GM20000 (cell line): ENCODE measurements at regions not wholly inside any gene's neighbourhood (a gene's known extent, or its start where the extent isn't known, plus 50 kb on each side); places are given as distances from the start of the nearest gene placed in this dataset.

ENCODE experiments used
- DNase-seq: peaks from one replicate; pipeline ENCODE4 v3.0.0; 2012; ENCODE audit warnings: low spot score
- CTCF ChIP-seq: IDR thresholded peaks from 2 replicates; pipeline ENCODE4 v1.5.1; 2012; ENCODE audit warnings: mild to moderate bottlenecking, control low read depth; ENCODE audit errors: extremely low read depth, missing control alignments

DNA sequence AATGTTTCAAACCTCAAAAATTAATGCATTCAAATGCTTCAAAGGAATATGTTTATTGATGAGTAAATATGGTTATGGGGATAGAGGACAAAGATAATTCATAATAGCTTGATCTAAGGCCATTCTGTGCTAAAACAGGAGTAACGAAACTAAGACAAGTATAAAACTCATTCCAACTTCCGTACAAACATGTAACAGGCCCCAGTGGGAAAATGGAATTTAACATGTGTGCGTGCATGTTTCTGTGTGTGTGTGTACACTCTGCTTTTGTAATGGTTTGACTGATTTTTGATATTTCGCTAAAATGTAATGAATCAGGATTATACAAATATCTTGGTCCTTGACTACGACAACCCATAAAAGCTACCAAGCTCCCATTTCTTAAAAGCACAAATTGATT is 91.0 kb downstream of the KLF12 start:
- TF ChIP-seq CTCF, result no peak
- no peak for DNase-seq

DNA sequence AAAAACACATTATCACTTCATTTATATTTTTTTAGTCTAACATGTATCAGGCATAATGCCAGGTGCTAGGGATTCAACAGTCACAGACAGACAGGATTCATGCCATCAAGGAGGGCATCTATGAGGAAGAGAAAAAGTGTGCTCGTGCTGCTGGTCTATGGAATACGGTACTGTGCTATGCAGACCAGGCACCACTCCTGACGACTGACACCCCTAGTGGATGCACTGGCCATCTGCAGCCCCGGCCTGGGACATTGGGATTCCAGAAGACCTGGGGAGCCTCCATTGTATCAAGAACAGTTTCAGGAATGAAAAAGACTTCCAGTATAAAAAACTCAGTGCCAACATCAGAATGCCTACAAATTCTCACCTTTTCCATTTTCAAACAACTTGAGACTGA is 94.0 kb downstream of the KLF12 start:
- peak; percentile 79 for TF ChIP-seq CTCF
- peak; percentile 42 for DNase-seq

GRCh38 chr13:74039667-74040066 is 94.5 kb downstream of the KLF12 start:
- TF ChIP-seq CTCF, result no peak
- no peak for DNase-seq

- no peak for DNase-seq
- TF ChIP-seq CTCF, result no peak
Observed at GRCh38 chr13:74039154-74039553, 95.0 kb downstream of the KLF12 start.

DNA sequence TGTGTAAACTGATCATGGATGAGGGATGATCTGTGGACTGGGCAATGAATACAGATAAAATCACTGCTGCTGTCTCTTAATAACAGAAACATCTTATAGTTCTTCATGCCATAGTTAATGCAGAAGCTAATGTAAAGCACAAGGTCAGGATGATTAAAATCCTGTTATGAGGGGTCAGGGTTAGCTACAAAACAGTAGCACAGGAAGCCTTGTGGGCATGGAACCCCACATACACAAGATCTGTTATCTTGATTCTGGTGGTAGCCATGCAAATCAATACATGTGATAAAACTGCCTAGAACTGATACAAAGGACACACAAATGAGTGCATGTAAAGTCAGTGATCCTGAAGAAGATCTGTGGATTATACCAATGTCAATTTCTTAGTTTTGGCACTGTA is 96.4 kb downstream of the KLF12 start:
- DNase-seq, result no peak
- no peak for TF ChIP-seq CTCF

DNA sequence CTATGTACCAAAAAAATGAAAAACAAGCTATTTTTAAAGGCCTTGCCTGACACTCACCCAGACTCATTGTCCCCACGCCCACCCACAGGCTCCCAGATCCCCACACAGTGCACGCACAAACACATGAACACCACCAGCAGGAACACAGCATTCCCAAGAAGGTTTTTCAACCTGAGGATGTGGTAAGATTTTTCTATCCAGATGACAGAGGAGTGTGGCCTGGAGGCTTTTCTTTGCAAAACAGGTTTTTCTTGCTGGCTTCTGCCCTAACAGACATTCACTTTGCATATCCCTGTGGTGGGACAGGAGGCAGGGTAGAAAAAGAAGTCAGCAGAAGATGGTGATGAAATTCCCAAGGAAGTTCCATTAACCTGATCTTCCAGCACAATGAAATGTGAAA is 97.8 kb downstream of the KLF12 start:
- no peak for DNase-seq
- no peak for TF ChIP-seq CTCF

GRCh38 chr13:74035896-74036295 is 98.3 kb downstream of the KLF12 start:
- TF ChIP-seq CTCF, result no peak
- no peak for DNase-seq
